ENCODE measurements at regions not wholly inside any gene's neighbourhood (a gene's known extent, or its start where the extent isn't known, plus 50 kb on each side); places are given as distances from the start of the nearest gene placed in this dataset.

DNA sequence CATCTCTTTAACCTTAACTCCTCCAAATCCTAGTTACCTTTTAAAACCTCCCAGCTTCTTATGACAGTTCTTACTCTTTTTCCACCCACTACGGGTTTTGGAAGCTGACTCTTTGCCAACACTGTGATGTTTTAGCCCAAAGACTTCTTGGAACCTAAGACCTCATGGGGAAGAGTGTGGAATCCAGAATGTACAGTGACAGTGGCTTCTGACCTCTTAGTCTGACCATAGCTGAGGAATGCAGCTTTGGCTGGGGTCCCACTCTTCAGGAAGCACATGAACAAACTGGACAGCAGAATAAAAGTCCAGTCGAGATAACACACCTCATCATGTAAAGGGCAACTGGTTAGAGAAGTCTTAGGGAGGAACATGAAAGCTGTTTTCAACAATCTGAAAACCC, 161.1 kb upstream of the PKDCC start:
- no peak for DNase-seq (ENCODE audit: low read depth)

DNA sequence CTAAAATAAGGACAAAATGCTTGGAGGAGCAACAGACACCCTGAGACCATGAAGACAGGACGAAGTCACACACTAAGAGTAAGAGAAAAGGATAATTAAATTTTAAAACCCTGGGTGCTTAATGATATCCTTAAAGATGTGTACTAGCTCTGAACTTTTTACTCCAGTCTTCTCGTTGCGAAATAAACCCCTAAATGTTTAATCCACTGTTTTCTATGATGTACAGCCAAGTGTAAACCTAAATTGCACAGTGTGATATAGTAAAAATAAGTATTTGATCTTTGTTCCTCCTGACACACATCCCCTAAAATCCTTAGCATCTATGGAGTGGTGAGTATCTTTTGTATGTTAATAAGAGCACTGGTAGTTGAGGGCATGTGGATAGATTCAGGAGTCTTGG, 157.5 kb upstream of the PKDCC start:
- no peak for DNase-seq (ENCODE audit: low read depth)

DNA sequence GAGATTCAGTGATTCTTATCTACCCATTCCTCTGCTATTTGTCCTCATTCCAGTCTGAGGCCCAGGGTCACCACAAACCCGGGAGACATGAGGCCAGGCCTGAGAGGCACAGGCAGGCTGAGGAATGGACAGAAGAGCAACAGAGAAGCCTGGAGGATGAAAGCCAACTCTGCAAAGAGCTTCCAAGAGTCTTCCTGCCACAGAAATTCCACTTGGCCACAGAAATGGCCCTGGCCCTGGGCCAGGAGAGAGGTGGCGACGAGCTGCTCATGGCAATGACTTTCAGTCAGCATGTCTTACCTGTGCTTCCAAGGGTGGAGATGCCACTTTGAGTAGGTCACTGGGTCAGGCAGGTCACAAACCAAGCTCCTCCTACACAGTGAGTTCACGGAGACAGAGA, 155.3 kb upstream of the PKDCC start:
- DNase-seq (ENCODE audit: low read depth) = no peak

DNA sequence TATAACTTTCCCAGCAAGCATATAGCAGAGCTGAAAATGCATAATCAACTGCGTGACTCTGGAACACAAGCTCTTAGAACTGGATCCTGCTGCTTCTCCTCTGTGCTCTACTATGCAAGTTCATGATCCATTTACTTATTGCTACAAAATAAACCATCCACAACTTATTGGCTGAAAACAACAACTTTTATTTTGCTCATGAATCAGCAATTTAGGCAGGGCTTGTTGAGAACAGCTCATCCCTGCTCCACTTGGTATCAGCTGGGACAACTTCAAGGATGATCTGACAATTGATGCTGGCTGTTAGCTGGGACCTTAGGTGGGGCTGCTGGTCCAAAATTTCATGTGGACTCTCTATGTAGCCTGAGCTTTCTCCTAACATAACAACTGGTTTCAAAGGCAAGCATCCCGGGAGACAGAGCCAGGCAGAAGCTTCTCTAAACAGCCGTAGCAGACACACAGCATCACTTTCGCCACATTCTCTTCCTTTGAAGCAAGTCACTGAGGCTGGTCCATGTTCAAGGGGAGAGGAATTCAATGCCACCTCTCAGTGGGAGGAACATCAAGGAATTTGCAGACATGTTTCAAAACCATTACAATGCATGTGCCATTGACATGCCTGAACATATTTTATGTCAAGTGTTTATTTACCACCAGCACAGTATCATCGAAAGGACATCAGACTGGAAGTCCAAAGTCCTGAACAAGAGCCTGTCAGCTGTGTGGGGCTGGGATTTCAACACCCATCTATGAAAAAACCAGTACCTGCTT, 153.1 kb upstream of the PKDCC start:
- DNase-seq (ENCODE audit: low read depth) = no peak

DNA sequence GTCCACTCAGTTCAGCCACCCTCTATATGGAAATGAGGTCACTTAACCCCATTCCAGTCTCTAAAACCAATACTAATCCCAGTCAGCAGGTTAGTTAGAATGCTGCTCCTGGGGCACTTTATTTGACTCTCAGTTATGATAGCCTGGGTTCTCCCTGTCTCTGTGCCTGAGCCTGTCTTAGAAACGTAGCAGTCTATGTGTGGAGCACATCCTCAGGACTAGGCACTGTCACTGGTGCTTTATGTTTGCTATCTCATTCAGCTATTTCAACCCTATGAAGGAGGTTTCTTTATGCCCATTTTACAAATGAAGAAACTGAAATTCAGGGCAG, 152.5 kb upstream of the PKDCC start:
- no peak for DNase-seq (ENCODE audit: low read depth)

DNA sequence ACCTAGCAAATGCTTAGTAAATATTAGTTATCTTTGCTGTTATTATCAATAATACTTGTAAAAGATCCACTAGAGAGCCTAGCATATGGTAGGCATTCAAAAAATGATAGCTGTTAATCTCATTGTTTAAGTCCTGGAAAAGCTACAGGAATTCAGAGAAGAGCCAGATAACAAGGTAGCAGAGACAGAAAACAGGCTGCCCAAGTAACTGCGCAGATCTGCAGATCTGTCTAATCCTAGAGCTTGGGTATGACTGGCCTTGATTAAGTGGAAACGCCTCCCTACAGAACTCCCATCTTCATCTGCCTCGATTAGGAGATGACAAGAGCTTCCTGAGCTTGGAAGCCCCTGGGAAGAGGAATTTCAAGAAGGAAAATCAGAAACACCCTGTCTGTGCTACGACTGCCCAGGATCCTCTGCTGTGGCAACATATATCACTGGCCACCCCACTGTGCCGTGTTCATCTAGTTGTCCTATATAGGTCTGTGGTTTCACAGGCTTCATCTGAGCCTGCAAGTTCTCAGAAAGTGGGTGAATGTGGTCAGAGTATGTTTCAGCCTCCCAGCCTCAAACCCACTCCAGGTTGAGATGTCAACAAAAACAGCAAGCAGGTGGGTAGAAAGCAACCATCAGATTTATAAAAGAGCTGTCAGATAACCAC, 151.5 kb upstream of the PKDCC start:
- no peak for DNase-seq (ENCODE audit: low read depth)

DNA sequence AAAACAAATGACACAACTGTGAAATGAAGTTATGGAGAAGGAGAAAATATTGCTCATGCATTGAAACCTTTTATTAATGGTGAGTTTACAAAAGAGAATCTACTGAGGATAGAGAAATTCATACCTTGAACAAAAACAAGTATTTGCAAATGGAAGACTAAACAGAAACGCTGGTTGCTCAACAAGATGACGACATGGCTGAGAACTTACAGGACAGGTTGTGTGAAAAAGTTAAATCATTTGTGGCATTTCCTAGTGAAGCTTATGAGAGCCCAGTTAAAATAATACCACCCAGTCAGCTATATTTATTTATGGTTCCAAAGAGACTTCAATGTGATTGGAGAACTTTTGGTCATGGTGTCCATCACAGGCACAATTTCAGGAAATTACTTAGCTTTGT, 148.6 kb upstream of the PKDCC start:
- no peak for DNase-seq (ENCODE audit: low read depth)

DNA sequence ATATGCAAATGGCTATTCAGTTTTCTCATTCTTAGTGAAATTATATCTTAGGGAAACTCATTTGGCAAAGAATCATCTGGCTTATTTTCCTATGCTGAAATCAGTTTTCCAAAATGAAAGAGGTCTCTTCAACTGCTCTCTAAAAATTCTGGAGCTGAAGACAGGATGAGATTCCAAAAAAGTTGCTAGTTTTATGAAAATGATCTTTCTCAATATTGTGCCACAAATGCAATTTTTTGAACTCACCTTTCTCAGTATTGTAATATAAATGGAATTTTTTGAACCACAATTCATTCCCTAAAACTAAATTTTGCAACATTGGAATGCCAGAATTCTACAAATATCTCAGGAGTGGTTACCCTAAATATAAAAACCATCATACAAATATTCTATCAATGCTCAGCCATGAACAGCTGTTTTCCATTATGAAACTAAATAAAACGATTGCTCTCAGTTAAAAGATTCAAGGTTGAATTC, 147.7 kb upstream of the PKDCC start:
- no peak for DNase-seq (ENCODE audit: low read depth)

DNA sequence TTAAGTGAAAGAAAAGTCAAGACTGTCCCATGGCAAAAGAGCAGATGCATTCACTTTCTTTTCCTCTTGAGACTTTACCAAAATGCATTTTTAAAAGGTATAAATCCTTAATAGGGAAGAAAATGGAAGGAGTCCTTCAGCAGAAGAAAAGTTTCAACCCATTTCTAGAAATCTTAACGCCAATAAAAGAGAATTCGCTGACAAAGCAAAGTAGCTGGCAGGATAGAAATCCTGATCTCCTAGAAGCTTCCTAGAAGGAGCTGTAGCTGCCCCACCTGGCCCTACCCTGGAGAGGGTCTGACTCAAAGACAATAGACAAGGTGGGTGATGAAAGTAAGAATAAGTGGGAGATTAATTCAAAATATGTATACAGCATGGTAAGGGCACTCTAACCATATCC, 144.9 kb upstream of the PKDCC start:
- DNase-seq (ENCODE audit: low read depth) = no peak

DNA sequence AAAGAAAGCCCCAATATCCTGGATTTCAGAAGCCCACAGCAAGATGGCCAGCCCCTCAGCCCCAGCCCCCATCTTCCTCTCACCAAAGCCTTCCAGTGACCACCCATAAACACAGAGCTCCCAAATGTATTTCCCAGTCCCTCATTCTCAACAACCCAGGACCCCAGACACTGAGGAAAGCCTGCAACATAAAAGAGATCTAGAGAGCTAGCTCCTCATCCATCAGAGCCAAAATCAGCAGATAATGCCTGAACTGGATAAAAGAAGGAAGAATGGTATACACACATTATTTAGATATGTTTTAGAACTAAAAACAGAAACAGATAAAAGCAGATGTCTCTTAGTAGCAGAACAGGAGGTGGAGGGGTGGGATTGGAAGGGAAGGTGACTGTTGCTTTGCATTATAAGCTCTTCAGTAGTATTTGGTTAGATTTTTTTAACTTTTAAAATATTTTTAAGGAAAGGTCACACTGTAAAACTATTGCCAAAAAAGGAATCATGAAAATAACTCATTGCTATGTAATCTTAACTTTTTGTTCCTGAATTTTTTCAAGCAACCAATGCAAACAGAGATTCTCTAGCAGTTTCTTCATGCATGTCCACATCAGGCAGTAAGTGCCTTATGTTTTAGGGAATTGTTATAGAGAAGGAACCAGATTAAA, 144.2 kb upstream of the PKDCC start:
- DNase-seq (ENCODE audit: low read depth) = no peak

DNA sequence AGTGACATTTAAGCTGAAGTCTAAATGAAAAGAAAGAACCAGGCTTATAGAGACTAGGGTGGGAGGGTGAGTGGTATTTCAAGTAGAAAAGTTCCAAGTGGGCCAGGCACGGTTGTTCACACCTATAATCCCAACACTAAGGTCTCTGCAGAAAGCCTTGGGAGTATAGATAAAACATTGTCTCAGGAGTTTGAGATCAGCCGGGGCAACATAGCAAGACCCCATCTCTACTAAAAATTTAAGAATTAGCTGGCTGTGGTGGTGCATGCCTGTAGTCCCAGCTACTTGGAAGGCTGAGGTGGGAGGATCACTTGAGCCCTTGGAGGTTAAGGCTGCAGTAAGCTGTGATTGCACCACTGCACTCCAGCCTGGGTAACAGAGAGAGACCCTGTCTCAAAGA, 143.4 kb upstream of the PKDCC start:
- no peak for DNase-seq (ENCODE audit: low read depth)

DNA sequence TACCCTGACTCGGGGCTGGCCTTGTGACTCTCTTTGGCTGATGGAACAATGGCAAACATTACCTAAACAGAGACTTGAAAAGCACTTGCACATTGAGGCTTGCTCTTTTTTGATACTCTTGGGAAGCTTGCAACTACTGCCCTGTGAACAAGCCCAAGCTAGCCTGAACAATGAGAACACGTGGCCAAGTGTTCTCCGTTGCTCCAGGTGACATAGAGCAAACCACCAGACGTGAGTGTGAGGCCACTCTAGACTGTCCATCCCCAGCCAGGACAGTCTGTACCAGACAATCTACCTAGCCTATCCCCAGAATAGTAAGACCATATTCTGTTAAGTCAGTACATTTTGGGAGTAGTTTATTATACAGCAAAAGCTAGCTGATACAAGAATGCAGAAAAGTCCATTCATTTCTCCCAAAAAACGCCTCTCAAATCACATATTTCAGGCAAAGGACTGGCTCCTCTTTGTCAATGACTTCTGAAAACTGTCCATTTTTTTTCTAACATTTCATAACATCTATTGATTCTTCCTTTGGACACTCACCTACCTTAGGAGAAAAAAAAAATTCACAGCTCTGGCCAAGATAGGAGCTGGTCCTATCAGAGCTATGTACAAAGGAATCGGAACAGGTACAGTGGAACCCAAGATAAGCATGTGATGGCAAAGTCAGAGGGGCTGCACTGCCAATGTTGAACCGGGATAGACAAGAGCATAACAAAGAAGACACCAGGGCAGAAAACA, 142.1 kb upstream of the PKDCC start:
- no peak for DNase-seq (ENCODE audit: low read depth)

DNA sequence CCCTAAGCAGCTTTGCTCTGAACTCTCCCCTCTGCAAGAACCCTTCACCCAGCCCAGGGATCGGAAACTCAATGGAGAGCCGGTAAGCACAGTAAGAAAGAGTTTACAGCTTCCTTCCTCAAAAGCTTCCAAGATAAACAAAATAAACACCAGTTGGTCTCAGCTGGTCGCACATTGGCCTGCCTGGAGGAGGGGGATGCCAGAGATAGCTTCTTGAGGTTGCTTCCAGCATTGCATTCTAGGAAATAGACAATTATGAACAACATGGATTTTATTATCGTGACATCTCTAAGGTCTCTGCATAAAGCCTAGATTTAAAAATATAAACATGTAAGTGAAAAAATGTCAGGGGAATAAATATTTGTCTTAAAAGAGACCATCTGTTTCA, 141.5 kb upstream of the PKDCC start:
- peak; percentile 94 for DNase-seq (ENCODE audit: low read depth)

DNA sequence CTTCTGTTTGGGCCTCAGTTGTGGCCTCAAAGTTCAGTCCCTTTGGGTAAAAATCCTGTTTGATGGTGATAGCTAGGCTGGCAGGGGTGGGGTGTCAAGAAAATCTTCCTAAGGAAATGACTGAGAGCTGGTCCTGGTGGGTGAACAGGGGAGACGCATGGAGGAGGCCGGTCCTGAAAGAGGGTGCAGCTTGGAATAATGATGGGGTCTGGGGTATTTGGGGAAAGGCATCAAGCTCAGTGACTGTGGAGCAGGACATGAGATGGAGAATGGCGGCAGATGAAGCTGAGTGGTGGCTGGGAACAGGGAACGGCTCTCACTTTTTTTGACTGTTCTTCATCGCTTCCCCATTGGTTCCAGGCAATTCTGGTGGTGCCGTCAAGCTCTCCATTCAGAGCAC, 140.7 kb upstream of the PKDCC start:
- DNase-seq (ENCODE audit: low read depth) = no peak

DNA sequence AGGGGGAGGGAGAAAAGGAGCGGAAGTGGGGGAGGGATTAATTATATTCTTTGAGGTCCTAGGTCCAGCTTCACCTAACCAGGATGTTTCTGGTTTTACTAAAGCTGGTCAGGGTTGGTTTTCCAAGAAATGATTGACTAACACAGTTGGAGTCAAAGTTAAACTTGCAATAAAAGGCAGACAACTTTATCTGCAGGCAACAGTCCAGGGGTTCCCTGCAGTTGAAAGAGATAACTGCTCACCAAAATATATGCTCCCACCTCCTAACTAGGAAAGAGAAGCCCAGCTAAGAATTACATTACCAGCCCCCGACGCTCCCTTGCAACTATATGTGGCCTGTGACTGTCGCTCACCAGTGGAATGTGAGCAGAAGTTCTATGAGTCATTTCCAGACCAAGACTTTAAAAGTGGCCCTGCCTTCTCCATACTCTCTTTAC, 140.0 kb upstream of the PKDCC start:
- DNase-seq (ENCODE audit: low read depth) = no peak

DNA sequence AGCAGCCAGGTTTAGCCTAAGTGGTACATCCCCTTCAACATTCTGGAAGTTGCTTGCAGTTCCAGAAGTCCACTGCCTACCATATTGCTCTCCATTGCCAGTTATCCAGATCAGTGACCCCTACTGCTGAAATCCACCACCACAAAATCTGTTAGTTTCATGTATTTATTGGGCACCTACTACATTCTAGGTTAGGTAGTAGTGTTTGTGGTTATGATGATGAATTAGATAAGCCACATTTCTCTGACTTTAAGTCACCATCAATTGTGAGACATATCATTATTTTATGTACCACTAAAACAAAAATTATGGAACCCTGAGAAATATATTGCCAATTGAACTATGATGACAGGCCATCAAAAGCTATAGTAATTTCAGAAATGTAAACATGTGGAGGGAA, 139.5 kb upstream of the PKDCC start:
- DNase-seq (ENCODE audit: low read depth) = no peak

DNA sequence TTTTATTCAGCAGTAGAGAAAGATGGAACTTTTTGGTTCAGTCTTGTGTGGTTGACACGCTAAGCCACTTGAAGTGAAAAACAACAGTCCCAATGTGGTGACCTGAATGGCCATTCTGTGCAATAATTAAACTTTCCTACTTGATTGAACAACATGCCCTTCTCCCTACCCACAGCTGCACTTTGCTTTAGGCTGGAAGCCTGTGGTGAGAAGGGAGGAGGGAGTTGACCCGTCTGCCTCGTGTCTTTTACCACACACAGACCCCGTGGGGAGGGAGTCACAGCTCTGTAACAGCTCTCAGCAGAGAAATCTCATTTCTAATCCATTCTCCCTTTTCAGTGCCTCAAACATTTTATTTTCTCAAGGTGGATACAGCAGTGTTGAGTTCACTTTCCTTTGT, 138.2 kb upstream of the PKDCC start:
- DNase-seq (ENCODE audit: low read depth) = no peak

DNA sequence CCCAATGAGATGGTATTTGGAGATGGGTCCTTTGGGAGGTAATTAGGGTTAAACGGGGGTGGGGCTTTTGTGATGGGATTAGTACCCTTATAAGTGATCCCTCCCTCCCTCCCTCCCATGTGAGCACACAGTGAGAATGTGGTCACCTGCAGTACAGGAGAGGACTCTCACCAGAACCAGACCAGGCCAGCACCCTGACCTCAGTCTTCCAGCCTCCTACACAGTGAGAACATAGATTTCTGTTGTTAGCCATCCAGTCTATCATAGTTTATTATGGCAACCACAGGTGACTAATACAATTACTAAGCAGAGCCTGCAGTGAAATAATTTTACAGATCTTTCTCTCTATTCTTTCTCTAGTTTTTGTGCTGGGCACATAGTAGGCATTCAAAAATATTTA, 137.7 kb upstream of the PKDCC start:
- no peak for DNase-seq (ENCODE audit: low read depth)

DNA sequence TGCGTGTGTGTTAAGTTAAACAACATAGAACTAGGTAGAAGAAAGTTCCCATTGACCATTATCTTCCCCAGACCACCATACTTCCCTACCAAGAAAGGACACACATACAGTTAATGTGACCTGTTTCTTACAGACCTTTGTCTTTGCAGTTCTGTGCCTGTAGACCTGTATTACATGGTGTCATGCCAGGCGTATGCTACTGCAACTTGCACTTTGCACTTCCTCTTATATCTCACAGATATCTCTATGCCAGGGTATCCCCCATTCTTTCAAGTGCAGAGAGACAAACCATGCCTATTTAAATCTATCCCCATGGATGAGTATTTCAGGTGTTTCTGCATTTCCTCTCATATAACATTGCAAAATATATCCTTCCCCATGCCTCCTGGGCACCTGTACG, 136.8 kb upstream of the PKDCC start:
- no peak for DNase-seq (ENCODE audit: low read depth)

DNA sequence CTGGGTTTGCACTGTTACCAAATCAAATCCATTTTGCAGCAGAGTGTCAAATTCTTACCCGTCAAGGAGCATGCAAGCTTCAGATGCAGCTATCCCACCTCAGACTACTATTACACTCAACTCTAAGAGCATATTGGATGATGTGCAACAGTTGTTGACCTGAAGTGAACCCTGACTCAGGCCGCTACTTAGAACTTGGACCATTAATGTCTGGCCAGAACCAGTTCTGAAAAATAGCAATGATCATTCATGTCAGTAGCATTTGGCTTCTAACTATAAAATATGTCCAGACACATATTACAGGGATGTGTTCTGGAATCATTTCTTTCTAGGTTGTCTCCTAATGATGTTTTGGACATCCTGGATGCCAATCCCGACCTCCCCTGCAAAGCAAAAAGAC, 135.5 kb upstream of the PKDCC start:
- DNase-seq (ENCODE audit: low read depth) = no peak

DNA sequence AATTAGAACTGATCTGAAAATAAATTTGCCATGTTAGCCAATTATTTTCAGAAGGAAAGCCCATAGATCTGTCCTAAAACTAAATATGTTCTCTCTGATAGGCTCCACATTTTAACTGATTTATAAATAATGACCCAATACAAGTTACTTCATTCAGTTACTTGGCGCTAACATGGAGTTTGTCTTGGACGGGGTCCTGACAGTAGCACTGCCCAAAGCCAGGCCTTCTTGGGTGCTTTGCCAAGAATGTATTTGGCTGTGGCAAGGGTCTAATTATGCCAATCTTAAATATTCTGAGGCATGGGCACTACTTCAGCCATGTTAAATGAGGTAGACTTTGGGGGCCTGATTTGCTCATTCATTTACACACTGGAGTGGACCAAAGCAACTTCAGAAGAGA, 135.0 kb upstream of the PKDCC start:
- no peak for DNase-seq (ENCODE audit: low read depth)

DNA sequence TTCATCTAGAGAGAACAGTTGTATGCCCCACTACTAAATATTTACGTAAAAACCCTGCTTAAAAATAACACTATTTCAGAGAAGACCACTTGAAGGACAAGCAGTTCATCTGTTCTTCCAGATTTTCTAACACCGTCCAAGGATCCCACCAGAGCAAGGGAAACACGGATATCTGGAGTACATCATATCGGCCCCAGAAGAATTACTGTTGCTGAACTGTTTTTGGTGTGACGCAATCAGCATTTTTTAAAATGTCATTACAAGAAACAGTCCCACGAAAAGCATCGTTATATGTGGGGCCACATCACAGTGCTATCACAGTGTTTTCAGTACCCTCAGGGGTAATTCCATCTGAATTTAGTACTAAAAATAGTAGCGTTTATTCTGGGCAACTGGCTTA, 134.5 kb upstream of the PKDCC start:
- no peak for DNase-seq (ENCODE audit: low read depth)

All from fibroblast of gingiva (primary cell).